Keratinocyte (primary cell): ENCODE measurements at regions not wholly inside any gene's neighbourhood (a gene's known extent, or its start where the extent isn't known, plus 50 kb on each side); places are given as distances from the start of the nearest gene placed in this dataset.

Experiments
- EZH2 ChIP-seq: IDR thresholded peaks from one replicate; pipeline ENCODE4 v1.6.1; 2012; ENCODE audit warnings: inconsistent platforms, mild to moderate bottlenecking, low read length, moderate library complexity
- TF ChIP-seq, protein P1 (sequence below), 3 experiments: IDR thresholded peaks in 1 of 3; conservative IDR thresholded peaks in 1 of 3; optimal IDR thresholded peaks in 1 of 3; 2 replicates in 2 of 3; 3 replicates in 1 of 3; pipeline versions ENCODE3 to v1.5.1; 2011; ENCODE audit warnings: low read length in 3 of 3, mild to moderate bottlenecking in 3 of 3, moderate library complexity in 2 of 3, control low read depth in 1 of 3, inconsistent platforms in 1 of 3; ENCODE audit not compliant: insufficient read depth in 2 of 3; ENCODE audit errors: extremely low read depth in 1 of 3

DNA sequence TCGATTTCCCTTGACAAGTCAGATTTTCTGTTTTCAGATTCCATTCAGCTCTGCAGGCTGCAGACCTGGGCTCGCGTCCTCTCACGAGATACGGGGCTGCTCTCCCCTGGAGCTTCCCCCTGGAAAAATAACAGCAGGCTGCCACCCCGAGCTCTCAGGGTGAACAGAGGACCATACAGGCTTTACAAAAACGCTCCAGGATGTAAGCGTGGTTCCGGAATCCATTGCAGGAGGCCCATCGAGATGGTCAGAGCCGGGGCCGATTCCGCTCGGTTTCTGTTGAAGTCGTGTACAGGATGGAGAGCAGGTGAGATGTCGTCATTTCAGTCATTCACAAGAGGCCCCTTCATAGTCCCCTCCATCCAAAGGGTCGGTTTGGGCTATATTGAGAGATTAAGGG lies 297.7 kb upstream of the IRX4 start:
- TF ChIP-seq, protein P1, sequence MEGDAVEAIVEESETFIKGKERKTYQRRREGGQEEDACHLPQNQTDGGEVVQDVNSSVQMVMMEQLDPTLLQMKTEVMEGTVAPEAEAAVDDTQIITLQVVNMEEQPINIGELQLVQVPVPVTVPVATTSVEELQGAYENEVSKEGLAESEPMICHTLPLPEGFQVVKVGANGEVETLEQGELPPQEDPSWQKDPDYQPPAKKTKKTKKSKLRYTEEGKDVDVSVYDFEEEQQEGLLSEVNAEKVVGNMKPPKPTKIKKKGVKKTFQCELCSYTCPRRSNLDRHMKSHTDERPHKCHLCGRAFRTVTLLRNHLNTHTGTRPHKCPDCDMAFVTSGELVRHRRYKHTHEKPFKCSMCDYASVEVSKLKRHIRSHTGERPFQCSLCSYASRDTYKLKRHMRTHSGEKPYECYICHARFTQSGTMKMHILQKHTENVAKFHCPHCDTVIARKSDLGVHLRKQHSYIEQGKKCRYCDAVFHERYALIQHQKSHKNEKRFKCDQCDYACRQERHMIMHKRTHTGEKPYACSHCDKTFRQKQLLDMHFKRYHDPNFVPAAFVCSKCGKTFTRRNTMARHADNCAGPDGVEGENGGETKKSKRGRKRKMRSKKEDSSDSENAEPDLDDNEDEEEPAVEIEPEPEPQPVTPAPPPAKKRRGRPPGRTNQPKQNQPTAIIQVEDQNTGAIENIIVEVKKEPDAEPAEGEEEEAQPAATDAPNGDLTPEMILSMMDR (optimal IDR thresholded peaks at IDR 0.05 in 1 of 3, IDR thresholded peaks at IDR 0.05 in 1 of 3, conservative IDR thresholded peaks at IDR 0.05 in 1 of 3; ENCODE audit: extremely low read depth in 1 of 3, insufficient read depth in 2 of 3, low read length in 3 of 3): no peak
- no peak for TF ChIP-seq EZH2
